ENCODE measurements at regions not wholly inside any gene's neighbourhood (a gene's known extent, or its start where the extent isn't known, plus 50 kb on each side); places are given as distances from the start of the nearest gene placed in this dataset.

- WGBS, 3 donors = 84 to 90% (median 89%) methylated on average over 5 of the region's 5 CpGs
These were observed 375.6 kb upstream of the LRATD1 start for GRCh38 chr2:14256890-14257289.

GRCh38 chr2:14257801-14258507 is 374.6 kb upstream of the LRATD1 start:
- no peaks in the 10 kb centered on the region for H3K9me3 ChIP-seq (ENCODE audit: control insufficient read depth in 2 of 2, insufficient read depth in 1 of 2, low read depth in 1 of 2, low read length in 1 of 2)
- H3K27me3 ChIP-seq (ENCODE audit: control insufficient read depth in 3 of 3, insufficient read depth in 3 of 3, low read length in 3 of 3) = no peaks in the 10 kb centered on the region
- H3K36me3 ChIP-seq (ENCODE audit: control insufficient read depth in 3 of 3, insufficient read depth in 2 of 3, low read depth in 1 of 3, low read length in 3 of 3) = no peaks in the 10 kb centered on the region
- FAIRE-seq = no peak
- no peak for DNase-seq
- no peak overlapping the region for H3K27ac ChIP-seq (ENCODE audit: low read depth in 1 of 3, low read length in 2 of 3)
- H3K4me3 ChIP-seq (ENCODE audit: low read depth in 1 of 3, low read length in 3 of 3) = no peak overlapping the region
- H3K4me1 ChIP-seq (ENCODE audit: control insufficient read depth in 3 of 3, insufficient read depth in 2 of 3, low read depth in 1 of 3, low read length in 2 of 3) = no peaks in the 10 kb centered on the region

More at GRCh38 chr2:14256890-14257289, 375.6 kb upstream of the LRATD1 start:
- H3K27ac ChIP-seq (ENCODE audit: low read depth in 1 of 3, low read length in 2 of 3) = no peak overlapping the region
- H3K36me3 ChIP-seq (ENCODE audit: control insufficient read depth in 3 of 3, insufficient read depth in 2 of 3, low read depth in 1 of 3, low read length in 3 of 3) = no peaks in the 10 kb centered on the region
- H3K4me1 ChIP-seq (ENCODE audit: control insufficient read depth in 3 of 3, insufficient read depth in 2 of 3, low read depth in 1 of 3, low read length in 2 of 3) = no peaks in the 10 kb centered on the region
- H3K4me3 ChIP-seq (ENCODE audit: low read depth in 1 of 3, low read length in 3 of 3) = no peak overlapping the region
- DNase-seq = no peak
- H3K27me3 ChIP-seq (ENCODE audit: control insufficient read depth in 3 of 3, insufficient read depth in 3 of 3, low read length in 3 of 3) = no peaks in the 10 kb centered on the region
- H3K9me3 ChIP-seq (ENCODE audit: control insufficient read depth in 2 of 2, insufficient read depth in 1 of 2, low read depth in 1 of 2, low read length in 1 of 2) = no peaks in the 10 kb centered on the region
- FAIRE-seq = no peak

GRCh38 chr2:14261771-14262170 is 370.7 kb upstream of the LRATD1 start:
- no peaks in the 10 kb centered on the region for H3K27me3 ChIP-seq (ENCODE audit: control insufficient read depth in 3 of 3, insufficient read depth in 3 of 3, low read length in 3 of 3)
- DNase-seq = no peak
- no peaks in the 10 kb centered on the region for H3K9me3 ChIP-seq (ENCODE audit: control insufficient read depth in 2 of 2, insufficient read depth in 1 of 2, low read depth in 1 of 2, low read length in 1 of 2)
- H3K36me3 ChIP-seq (ENCODE audit: control insufficient read depth in 3 of 3, insufficient read depth in 2 of 3, low read depth in 1 of 3, low read length in 3 of 3) = no peaks in the 10 kb centered on the region
- FAIRE-seq = no peak
- no peak overlapping the region for H3K27ac ChIP-seq (ENCODE audit: low read depth in 1 of 3, low read length in 2 of 3)
- H3K4me3 ChIP-seq (ENCODE audit: low read depth in 1 of 3, low read length in 3 of 3) = no peak overlapping the region
- H3K4me1 ChIP-seq (ENCODE audit: control insufficient read depth in 3 of 3, insufficient read depth in 2 of 3, low read depth in 1 of 3, low read length in 2 of 3) = peaks cover 0 to 8% (median 0%) of the 10 kb centered on the region in 3 donors

GRCh38 chr2:14263053-14263452 is 369.5 kb upstream of the LRATD1 start:
- H3K27me3 ChIP-seq (ENCODE audit: control insufficient read depth in 3 of 3, insufficient read depth in 3 of 3, low read length in 3 of 3) = no peaks in the 10 kb centered on the region
- DNase-seq (no peak), FAIRE-seq (no peak)
- no peaks in the 10 kb centered on the region for H3K9me3 ChIP-seq (ENCODE audit: control insufficient read depth in 2 of 2, insufficient read depth in 1 of 2, low read depth in 1 of 2, low read length in 1 of 2)
- H3K4me3 ChIP-seq (ENCODE audit: low read depth in 1 of 3, low read length in 3 of 3) = no peak overlapping the region
- H3K36me3 ChIP-seq (ENCODE audit: control insufficient read depth in 3 of 3, insufficient read depth in 2 of 3, low read depth in 1 of 3, low read length in 3 of 3) = no peaks in the 10 kb centered on the region
- no peak overlapping the region for H3K27ac ChIP-seq (ENCODE audit: low read depth in 1 of 3, low read length in 2 of 3)
- H3K4me1 ChIP-seq (ENCODE audit: control insufficient read depth in 3 of 3, insufficient read depth in 2 of 3, low read depth in 1 of 3, low read length in 2 of 3) = peaks cover 0 to 8% (median 0%) of the 10 kb centered on the region in 3 donors

DNA sequence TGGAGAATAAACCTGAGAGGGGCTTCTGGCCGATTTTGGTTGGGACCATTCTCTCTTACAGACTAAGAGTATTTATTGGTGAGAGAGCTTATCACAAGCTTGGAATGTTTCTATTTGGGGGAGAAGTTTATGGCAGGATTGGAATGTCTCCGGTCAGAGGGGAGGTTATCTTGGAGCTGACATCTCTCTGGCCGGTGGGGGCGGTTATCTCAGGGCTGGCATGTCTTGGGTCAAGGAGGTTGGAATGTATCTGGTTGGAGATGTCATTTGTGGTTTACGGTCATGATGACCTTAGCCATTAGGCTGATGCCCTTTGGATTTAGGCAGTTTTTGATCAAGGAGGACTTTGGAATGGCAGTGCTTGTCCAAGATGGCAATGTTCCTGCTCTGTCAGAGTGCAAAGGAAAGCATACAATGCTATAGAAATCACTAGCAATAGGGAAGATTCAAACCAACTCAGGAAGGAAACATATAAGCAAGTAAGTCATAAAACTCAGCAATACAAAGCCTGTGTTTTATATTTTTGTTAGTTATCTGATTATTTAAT is 362.4 kb upstream of the LRATD1 start:
- H3K36me3 ChIP-seq (ENCODE audit: control insufficient read depth in 3 of 3, insufficient read depth in 2 of 3, low read depth in 1 of 3, low read length in 3 of 3) = no peaks in the 10 kb centered on the region
- no peaks in the 10 kb centered on the region for H3K9me3 ChIP-seq (ENCODE audit: control insufficient read depth in 2 of 2, insufficient read depth in 1 of 2, low read depth in 1 of 2, low read length in 1 of 2)
- DNase-seq (peak in 1 of 2 donors; percentile 25), FAIRE-seq (no peak)
- no peak overlapping the region for H3K4me3 ChIP-seq (ENCODE audit: low read depth in 1 of 3, low read length in 3 of 3)
- peaks cover 0 to 8% (median 0%) of the 10 kb centered on the region in 3 donors for H3K4me1 ChIP-seq (ENCODE audit: control insufficient read depth in 3 of 3, insufficient read depth in 2 of 3, low read depth in 1 of 3, low read length in 2 of 3)
- no peaks in the 10 kb centered on the region for H3K27me3 ChIP-seq (ENCODE audit: control insufficient read depth in 3 of 3, insufficient read depth in 3 of 3, low read length in 3 of 3)
- no peak overlapping the region for H3K27ac ChIP-seq (ENCODE audit: low read depth in 1 of 3, low read length in 2 of 3)
- WGBS, 3 donors = 71 to 85% (median 80%) methylated on average over 5 of the region's 5 CpGs

DNA sequence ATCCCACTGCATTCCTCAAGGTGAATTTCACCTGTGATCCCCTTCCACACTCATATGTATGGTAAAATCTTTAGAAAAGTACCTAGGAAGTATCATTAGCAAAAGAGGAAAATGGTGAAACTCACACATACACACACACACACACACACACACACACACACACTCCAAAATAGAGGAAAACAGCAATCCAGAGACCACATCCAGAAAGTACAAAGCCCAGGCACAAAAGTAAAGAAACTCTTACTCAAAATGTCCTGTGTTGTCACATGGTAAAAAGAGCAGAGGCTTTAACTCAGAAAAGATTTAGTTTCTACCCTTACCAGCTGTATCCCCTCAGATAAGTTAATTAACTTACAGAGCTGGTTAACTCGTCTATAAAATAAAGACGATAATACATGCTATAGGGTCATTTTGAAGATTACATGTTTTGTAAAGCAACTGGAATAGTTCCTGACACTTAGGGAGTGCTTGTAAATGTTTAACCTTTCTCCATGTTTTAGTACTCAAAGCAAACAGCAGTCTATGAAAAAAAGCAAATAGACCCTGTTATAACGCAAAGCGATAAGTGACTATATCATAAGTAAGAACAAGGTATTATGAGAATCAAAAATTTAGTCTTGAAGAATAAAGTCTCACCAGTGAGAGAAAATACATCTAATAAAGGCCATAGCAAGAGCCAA is 360.0 kb upstream of the LRATD1 start:
- no peaks in the 10 kb centered on the region for H3K36me3 ChIP-seq (ENCODE audit: control insufficient read depth in 3 of 3, insufficient read depth in 2 of 3, low read depth in 1 of 3, low read length in 3 of 3)
- H3K27me3 ChIP-seq (ENCODE audit: control insufficient read depth in 3 of 3, insufficient read depth in 3 of 3, low read length in 3 of 3) = no peaks in the 10 kb centered on the region
- no peak for FAIRE-seq
- no peaks in the 10 kb centered on the region for H3K9me3 ChIP-seq (ENCODE audit: control insufficient read depth in 2 of 2, insufficient read depth in 1 of 2, low read depth in 1 of 2, low read length in 1 of 2)
- H3K27ac ChIP-seq (ENCODE audit: low read depth in 1 of 3, low read length in 2 of 3) = no peak overlapping the region
- no peak overlapping the region for H3K4me3 ChIP-seq (ENCODE audit: low read depth in 1 of 3, low read length in 3 of 3)
- no peaks in the 10 kb centered on the region for H3K4me1 ChIP-seq (ENCODE audit: control insufficient read depth in 3 of 3, insufficient read depth in 2 of 3, low read depth in 1 of 3, low read length in 2 of 3)
- WGBS, 3 donors = 46 to 60% (median 56%) methylated on average over 4 of the region's 4 CpGs
- peak in 1 of 2 donors; percentile 61 for DNase-seq

- no peaks in the 10 kb centered on the region for H3K27me3 ChIP-seq (ENCODE audit: control insufficient read depth in 3 of 3, insufficient read depth in 3 of 3, low read length in 3 of 3)
- DNase-seq = no peak
- FAIRE-seq = no peak
- no peak overlapping the region for H3K27ac ChIP-seq (ENCODE audit: low read depth in 1 of 3, low read length in 2 of 3)
- H3K4me1 ChIP-seq (ENCODE audit: control insufficient read depth in 3 of 3, insufficient read depth in 2 of 3, low read depth in 1 of 3, low read length in 2 of 3) = no peaks in the 10 kb centered on the region
- no peaks in the 10 kb centered on the region for H3K36me3 ChIP-seq (ENCODE audit: control insufficient read depth in 3 of 3, insufficient read depth in 2 of 3, low read depth in 1 of 3, low read length in 3 of 3)
- H3K9me3 ChIP-seq (ENCODE audit: control insufficient read depth in 2 of 2, insufficient read depth in 1 of 2, low read depth in 1 of 2, low read length in 1 of 2) = no peaks in the 10 kb centered on the region
- no peak overlapping the region for H3K4me3 ChIP-seq (ENCODE audit: low read depth in 1 of 3, low read length in 3 of 3)
- WGBS, 3 donors = 79% methylated on average over 1 of the region's 1 CpG
These were observed 358.9 kb upstream of the LRATD1 start for GRCh38 chr2:14273650-14274049.

DNA sequence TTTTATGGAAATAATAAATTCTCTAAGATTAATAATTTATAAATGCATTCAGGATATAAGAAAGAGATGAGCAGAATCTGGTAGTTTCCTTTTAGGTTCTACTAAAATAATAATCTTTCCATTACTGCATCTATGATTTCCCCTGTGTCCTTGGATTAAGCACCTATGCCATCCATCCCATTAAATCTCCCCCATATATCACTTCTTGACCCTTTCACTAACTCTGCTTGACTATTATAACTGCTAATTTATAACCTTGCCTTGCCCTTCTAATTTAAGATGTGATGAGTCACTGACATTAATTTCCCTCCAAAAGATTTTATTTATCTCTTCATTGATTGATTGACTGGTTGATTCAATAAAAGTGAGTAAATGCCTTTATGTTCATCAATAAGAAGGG is 348.3 kb upstream of the LRATD1 start:
- FAIRE-seq = no peak
- Histone ChIP-seq H3K27ac (ENCODE audit: low read depth in 1 of 3, low read length in 2 of 3) (no peak overlapping the region), H3K27me3 (ENCODE audit: control insufficient read depth in 3 of 3, insufficient read depth in 3 of 3, low read length in 3 of 3) (no peaks in the 10 kb centered on the region), H3K4me1 (ENCODE audit: control insufficient read depth in 3 of 3, insufficient read depth in 2 of 3, low read depth in 1 of 3, low read length in 2 of 3) (no peaks in the 10 kb centered on the region), H3K9me3 (ENCODE audit: control insufficient read depth in 2 of 2, insufficient read depth in 1 of 2, low read depth in 1 of 2, low read length in 1 of 2) (no peaks in the 10 kb centered on the region), H3K4me3 (ENCODE audit: low read depth in 1 of 3, low read length in 3 of 3) (no peak overlapping the region), H3K36me3 (ENCODE audit: control insufficient read depth in 3 of 3, insufficient read depth in 2 of 3, low read depth in 1 of 3, low read length in 3 of 3) (no peaks in the 10 kb centered on the region)
- DNase-seq = no peak
